ENCODE measurements at regions not wholly inside any gene's neighbourhood (a gene's known extent, or its start where the extent isn't known, plus 50 kb on each side); places are given as distances from the start of the nearest gene placed in this dataset.
"Not testable (repeated sequence)": the region's sequence is repeated elsewhere in the genome, so short reads cannot be mapped to it uniquely, and the experiment has no call there.

- TF ChIP-seq MAX (CRISPR knock-in tag; IDR thresholded peaks at IDR 0.05); ATF1 (CRISPR knock-in tag; IDR thresholded peaks at IDR 0.05); AFF4 (CRISPR knock-in tag; IDR thresholded peaks at IDR 0.05; ENCODE audit: borderline replicate concordance); PRDM15 (CRISPR knock-in tag; IDR thresholded peaks at IDR 0.05); FOXK1 (CRISPR knock-in tag; IDR thresholded peaks at IDR 0.05); ZNF138 (CRISPR knock-in tag; conservative IDR thresholded peaks at IDR 0.05); CREB1 (CRISPR knock-in tag; IDR thresholded peaks at IDR 0.05): not testable (repeated sequence)
Measured at GRCh38 chr5:114704225-114704893, 342.5 kb downstream of the KCNN2 start.
